DMS79 (cell line): ENCODE measurements at regions not wholly inside any gene's neighbourhood (a gene's known extent, or its start where the extent isn't known, plus 50 kb on each side); places are given as distances from the start of the nearest gene placed in this dataset.
"Not testable (repeated sequence)": the region's sequence is repeated elsewhere in the genome, so short reads cannot be mapped to it uniquely, and the experiment has no call there.

Experiments
- DNase-seq: peaks from one replicate; lab custom pipeline; 2025; lab: John Stamatoyannopoulos, UW

GRCh38 chr5:179456075-179456474 lies 94.3 kb upstream of the RUFY1 start:
- DNase-seq: not testable (repeated sequence)

GRCh38 chr5:179455320-179455719 lies 95.0 kb upstream of the RUFY1 start:
- no peak for DNase-seq

GRCh38 chr5:179454356-179454755 lies 96.0 kb upstream of the RUFY1 start:
- no peak for DNase-seq

- DNase-seq: no peak
These were observed 96.7 kb upstream of the RUFY1 start for GRCh38 chr5:179453616-179454015.

GRCh38 chr5:179452356-179453230 lies 97.8 kb upstream of the RUFY1 start:
- no peak for DNase-seq

GRCh38 chr5:179451828-179452196 lies 98.5 kb upstream of the RUFY1 start:
- no peak for DNase-seq

- DNase-seq: no peak
These were observed 99.1 kb upstream of the RUFY1 start for GRCh38 chr5:179451114-179451827.

GRCh38 chr5:179449950-179450349 lies 100.4 kb upstream of the RUFY1 start:
- not testable (repeated sequence) for DNase-seq

GRCh38 chr5:179448282-179448681 lies 102.1 kb upstream of the RUFY1 start:
- DNase-seq: not testable (repeated sequence)

- not testable (repeated sequence) for DNase-seq
These were observed 97.0 kb upstream of the ADAMTS2 start for GRCh38 chr5:179442289-179442688.

GRCh38 chr5:179439181-179439985 lies 94.1 kb upstream of the ADAMTS2 start:
- DNase-seq: no peak

GRCh38 chr5:179438461-179438860 lies 93.2 kb upstream of the ADAMTS2 start:
- no peak for DNase-seq

GRCh38 chr5:179438011-179438441 lies 92.8 kb upstream of the ADAMTS2 start:
- DNase-seq: no peak

GRCh38 chr5:179437341-179438001 lies 92.2 kb upstream of the ADAMTS2 start:
- no peak for DNase-seq

GRCh38 chr5:179436321-179437122 lies 91.3 kb upstream of the ADAMTS2 start:
- no peak for DNase-seq

GRCh38 chr5:179435731-179436315 lies 90.6 kb upstream of the ADAMTS2 start:
- no peak for DNase-seq

- no peak for DNase-seq
These were observed 89.9 kb upstream of the ADAMTS2 start for GRCh38 chr5:179435181-179435580.

- DNase-seq: no peak
These were observed 87.3 kb upstream of the ADAMTS2 start for GRCh38 chr5:179432547-179432946.

GRCh38 chr5:179431221-179431824 lies 86.1 kb upstream of the ADAMTS2 start:
- no peak for DNase-seq
